ENCODE measurements at regions not wholly inside any gene's neighbourhood (a gene's known extent, or its start where the extent isn't known, plus 50 kb on each side); places are given as distances from the start of the nearest gene placed in this dataset.

DNA sequence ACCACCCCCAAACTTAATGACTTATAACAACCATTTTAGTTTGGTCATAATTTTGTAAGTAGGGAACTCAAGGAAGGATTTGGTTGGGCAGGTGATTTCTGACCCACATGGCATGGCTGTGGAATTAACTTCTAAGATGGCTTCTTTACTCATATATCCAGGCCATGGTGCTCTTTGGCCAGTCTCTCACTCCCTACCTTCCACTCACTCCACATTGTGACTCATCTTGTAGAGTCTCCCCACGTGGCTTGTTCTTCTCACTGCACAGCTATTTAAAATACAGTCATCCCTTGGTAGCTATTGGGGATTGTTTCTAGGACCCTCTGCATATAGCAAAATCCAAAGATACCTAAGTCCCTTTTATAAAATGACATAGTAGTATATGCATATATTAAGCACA is 76.6 kb upstream of the MAST4 start:
- TF ChIP-seq, protein P1, sequence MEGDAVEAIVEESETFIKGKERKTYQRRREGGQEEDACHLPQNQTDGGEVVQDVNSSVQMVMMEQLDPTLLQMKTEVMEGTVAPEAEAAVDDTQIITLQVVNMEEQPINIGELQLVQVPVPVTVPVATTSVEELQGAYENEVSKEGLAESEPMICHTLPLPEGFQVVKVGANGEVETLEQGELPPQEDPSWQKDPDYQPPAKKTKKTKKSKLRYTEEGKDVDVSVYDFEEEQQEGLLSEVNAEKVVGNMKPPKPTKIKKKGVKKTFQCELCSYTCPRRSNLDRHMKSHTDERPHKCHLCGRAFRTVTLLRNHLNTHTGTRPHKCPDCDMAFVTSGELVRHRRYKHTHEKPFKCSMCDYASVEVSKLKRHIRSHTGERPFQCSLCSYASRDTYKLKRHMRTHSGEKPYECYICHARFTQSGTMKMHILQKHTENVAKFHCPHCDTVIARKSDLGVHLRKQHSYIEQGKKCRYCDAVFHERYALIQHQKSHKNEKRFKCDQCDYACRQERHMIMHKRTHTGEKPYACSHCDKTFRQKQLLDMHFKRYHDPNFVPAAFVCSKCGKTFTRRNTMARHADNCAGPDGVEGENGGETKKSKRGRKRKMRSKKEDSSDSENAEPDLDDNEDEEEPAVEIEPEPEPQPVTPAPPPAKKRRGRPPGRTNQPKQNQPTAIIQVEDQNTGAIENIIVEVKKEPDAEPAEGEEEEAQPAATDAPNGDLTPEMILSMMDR (IDR thresholded peaks at IDR 0.05): no peak
- no peak for TF ChIP-seq POLR2A (IDR thresholded peaks at IDR 0.05)
- no peak for TF ChIP-seq EP300 (IDR thresholded peaks at IDR 0.05)

Data from ovary (tissue), 3 donors.